HT-29 (cell line): ENCODE measurements at regions not wholly inside any gene's neighbourhood (a gene's known extent, or its start where the extent isn't known, plus 50 kb on each side); places are given as distances from the start of the nearest gene placed in this dataset.
A peak's percentile ranks its signal among the peaks of the same experiment; 100 is the strongest.

Experiments used
- DNase-seq: peaks from one replicate; pipeline ENCODE4 v3.0.0-alpha.2; 2015; ENCODE audit warnings: low spot score

- DNase-seq, result peak; percentile 11
Measured at GRCh38 chr6:164167873-164168405, 753.4 kb downstream of the QKI start.

GRCh38 chr6:164166996-164167395 is 752.5 kb downstream of the QKI start:
- DNase-seq, result no peak

GRCh38 chr6:164166515-164166914 is 752.0 kb downstream of the QKI start:
- no peak for DNase-seq

GRCh38 chr6:164164876-164165275 is 750.4 kb downstream of the QKI start:
- DNase-seq, result no peak

GRCh38 chr6:164163239-164163638 is 748.7 kb downstream of the QKI start:
- no peak for DNase-seq

GRCh38 chr6:164159061-164159460 is 744.5 kb downstream of the QKI start:
- DNase-seq, result no peak

- no peak for DNase-seq
Measured at GRCh38 chr6:164154588-164154987, 740.1 kb downstream of the QKI start.

- DNase-seq, result no peak
Measured at GRCh38 chr6:164152611-164153010, 738.1 kb downstream of the QKI start.

- DNase-seq, result no peak
Measured at GRCh38 chr6:164151161-164152120, 736.9 kb downstream of the QKI start.

- DNase-seq, result no peak
Measured at GRCh38 chr6:164150232-164150631, 735.7 kb downstream of the QKI start.

GRCh38 chr6:164148788-164149187 is 734.3 kb downstream of the QKI start:
- DNase-seq, result no peak

- DNase-seq, result no peak
Measured at GRCh38 chr6:164144316-164144715, 729.8 kb downstream of the QKI start.

GRCh38 chr6:164142322-164142721 is 727.8 kb downstream of the QKI start:
- no peak for DNase-seq

- no peak for DNase-seq
Measured at GRCh38 chr6:164135511-164136132, 721.1 kb downstream of the QKI start.

- DNase-seq, result peak; percentile 42
Measured at GRCh38 chr6:164133095-164133494, 718.6 kb downstream of the QKI start.

- DNase-seq, result no peak
Measured at GRCh38 chr6:164130585-164130984, 716.1 kb downstream of the QKI start.

GRCh38 chr6:164130151-164130550 is 715.6 kb downstream of the QKI start:
- no peak for DNase-seq

GRCh38 chr6:164129218-164129617 is 714.7 kb downstream of the QKI start:
- DNase-seq, result no peak

- no peak for DNase-seq
Measured at GRCh38 chr6:164128101-164128500, 713.6 kb downstream of the QKI start.

GRCh38 chr6:164124986-164125385 is 710.5 kb downstream of the QKI start:
- DNase-seq, result no peak

- no peak for DNase-seq
Measured at GRCh38 chr6:164124473-164124872, 710.0 kb downstream of the QKI start.

- no peak for DNase-seq
Measured at GRCh38 chr6:164122109-164122508, 707.6 kb downstream of the QKI start.

GRCh38 chr6:164121527-164121926 is 707.0 kb downstream of the QKI start:
- no peak for DNase-seq
